ENCODE measurements at regions not wholly inside any gene's neighbourhood (a gene's known extent, or its start where the extent isn't known, plus 50 kb on each side); places are given as distances from the start of the nearest gene placed in this dataset.

DNA sequence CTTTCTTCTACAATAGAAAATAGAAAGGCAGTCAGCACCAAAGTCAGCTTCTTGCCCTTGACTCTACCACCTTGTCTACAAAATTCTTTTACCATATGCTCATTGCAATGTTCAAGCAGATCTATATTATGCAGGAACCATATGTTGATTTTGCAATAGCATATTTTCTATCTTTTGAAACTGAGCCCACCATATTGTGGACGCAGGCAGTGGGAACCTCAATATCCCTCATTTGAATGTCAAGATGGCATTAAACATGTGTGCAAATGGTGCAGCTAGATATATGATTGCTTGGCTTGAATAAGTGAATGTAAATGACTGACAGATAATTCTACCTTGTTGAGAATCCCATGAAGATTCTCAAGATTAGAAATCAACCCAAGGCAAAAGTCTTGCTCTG is 412.7 kb upstream of the FSHR start:
- DNase-seq (ENCODE audit: extremely low spot score, insufficient read length, low read depth) = no peak

DNA sequence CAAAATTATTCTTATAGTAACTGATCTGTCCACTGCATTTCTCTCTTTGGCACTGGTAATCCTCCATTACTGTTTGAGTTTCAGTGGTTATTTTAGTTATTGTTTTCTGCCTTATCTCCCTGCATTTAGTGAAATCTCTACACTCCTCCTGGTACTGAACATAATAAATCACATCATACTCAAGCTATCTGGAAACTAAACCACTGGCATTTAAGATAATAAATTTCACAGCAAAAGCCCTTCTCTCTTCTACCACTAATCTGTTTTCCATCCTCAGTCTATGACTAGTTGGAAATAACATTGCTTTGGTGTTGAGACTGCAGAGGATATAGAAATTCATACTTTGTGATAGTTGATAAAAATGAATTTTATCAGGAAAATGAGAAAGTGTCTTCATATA is 399.3 kb upstream of the FSHR start:
- FAIRE-seq = no peak
- no peak for DNase-seq (ENCODE audit: extremely low spot score, insufficient read length, low read depth)

More for the DNA sequence above, 412.7 kb upstream of the FSHR start:
- no peak for FAIRE-seq

DNA sequence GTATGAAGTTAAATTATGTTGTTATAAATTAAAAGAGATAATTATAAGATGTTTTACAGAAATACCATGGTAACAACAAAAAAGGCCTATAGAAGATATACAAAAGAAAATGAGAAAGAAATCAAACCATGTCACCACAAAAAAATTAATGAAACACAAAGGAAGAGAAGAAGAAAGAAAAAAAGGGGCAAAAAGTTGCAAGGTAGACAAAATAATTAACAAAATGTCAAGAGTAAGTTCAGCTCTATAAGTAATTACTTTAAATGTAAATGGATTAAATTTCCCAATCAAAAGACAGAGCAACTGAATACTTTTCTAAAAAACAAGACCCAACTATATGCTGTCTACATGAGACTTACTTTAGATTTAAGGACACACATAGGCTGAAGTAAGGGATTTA is 378.4 kb upstream of the FSHR start:
- FAIRE-seq (no peak), DNase-seq (ENCODE audit: extremely low spot score, insufficient read length, low read depth) (no peak)

DNA sequence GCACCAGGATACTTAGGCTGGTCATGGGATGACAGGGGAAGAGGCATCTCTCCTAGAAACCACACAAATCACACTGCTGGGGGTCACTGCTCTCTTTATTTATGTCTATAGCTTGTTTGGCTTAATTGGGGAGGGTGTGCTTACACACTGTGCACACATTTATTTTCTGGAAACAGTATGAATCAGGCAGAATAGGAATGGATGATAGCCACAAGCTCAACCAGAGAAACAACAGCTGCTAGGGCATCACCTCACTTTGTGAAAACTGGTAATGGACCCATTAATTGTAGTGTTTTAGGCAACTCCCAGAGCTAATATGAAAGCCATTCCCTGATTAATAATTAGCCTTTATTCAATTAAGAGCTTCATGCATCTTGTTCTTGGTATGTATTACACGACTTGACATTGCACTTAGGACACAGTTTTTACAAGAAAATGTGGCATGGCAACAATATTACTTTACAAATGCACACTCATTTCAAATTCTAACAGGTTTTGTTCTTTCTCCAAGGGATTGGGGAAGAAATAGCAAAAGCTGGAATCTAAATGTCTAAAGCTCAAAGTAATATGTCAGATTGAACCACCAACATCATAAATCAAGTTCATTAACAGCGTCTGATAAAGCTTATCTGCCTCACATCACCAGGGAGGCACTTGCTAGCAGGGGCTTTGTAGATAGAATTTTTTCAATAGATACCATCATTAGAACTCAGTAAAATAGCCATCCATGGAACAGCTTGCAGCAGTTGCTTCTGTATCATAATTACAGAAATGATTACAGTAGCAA is 361.9 kb upstream of the FSHR start:
- FAIRE-seq = no peak
- no peak for DNase-seq (ENCODE audit: extremely low spot score, insufficient read length, low read depth)

DNA sequence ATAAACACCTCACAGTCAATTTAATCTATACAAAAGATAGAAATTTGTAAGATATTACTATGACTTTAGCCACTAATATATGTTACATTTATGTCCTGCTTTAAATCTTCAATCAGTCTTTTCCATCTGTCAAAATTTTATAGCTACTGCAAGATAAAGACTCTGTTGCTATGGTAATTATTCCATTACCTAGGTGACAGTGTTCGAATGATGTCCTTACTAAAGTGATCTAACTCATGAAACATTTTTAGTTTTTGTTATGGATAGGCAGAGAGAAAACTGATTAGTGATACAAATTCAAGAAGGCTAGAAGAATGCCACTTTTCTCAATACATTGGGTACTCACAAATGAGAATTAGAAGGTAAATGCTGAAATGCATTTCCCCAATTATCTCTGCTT is 359.9 kb upstream of the FSHR start:
- DNase-seq (ENCODE audit: extremely low spot score, insufficient read length, low read depth) = no peak
- FAIRE-seq = no peak

DNA sequence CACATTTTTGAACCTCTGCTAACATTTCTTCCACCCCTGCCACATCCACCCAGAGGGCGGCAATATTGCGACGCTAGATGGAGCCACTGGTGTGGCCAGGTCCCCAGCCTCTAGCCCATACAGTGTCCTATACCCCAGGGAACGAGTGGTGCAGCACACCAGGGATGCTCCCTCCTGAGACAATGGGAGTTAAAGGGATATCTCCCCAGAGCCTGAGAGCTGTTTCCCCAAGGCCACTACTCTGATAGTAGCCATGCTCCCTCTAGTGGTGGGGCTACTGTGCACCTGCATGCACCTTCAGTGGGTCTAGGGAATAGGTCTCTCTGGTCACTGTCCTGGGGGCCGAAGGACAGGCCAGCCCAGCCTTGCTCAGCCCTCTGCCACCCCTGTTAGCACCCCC is 336.4 kb upstream of the FSHR start:
- no peak for FAIRE-seq
- DNase-seq (ENCODE audit: extremely low spot score, insufficient read length, low read depth) = peak; percentile 0

DNA sequence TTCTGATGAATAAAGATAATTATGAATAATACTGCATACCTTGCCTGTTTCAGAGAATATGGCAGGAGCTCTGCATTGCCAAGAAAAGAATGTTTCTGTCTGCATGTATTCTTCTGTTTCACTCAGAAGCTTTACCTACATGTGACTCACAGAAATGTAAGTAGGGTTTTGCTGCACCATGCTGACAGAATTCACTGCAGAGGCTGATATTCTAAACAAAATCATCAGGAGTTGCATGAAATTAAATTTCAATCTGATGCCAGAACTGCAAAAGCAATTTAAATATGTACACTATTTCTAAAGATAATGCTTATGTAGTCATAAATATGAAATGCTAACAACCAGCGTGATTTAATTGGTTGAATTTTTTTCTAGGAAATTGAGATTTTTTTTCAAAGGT is 332.8 kb upstream of the FSHR start:
- FAIRE-seq (no peak), DNase-seq (ENCODE audit: extremely low spot score, insufficient read length, low read depth) (no peak)

DNA sequence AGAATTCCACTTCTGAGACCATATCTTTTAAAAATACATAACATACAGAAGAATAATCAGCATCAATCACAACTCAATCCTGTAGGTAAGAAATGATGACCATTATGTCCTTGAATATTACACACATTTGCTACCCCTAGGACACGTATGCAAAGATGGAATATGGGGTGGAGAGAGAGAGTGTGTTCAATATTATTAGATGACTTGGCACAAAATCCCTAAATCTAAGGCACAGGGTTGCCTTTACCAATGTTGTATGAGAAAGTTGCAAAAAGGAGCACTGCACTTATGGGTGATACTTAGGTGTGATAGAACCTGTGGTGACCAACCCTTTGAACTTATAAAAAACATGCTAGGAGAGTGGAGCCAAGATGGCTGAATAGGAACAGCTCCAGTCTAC is 326.2 kb upstream of the FSHR start:
- DNase-seq (ENCODE audit: extremely low spot score, insufficient read length, low read depth) = no peak
- no peak for FAIRE-seq

DNA sequence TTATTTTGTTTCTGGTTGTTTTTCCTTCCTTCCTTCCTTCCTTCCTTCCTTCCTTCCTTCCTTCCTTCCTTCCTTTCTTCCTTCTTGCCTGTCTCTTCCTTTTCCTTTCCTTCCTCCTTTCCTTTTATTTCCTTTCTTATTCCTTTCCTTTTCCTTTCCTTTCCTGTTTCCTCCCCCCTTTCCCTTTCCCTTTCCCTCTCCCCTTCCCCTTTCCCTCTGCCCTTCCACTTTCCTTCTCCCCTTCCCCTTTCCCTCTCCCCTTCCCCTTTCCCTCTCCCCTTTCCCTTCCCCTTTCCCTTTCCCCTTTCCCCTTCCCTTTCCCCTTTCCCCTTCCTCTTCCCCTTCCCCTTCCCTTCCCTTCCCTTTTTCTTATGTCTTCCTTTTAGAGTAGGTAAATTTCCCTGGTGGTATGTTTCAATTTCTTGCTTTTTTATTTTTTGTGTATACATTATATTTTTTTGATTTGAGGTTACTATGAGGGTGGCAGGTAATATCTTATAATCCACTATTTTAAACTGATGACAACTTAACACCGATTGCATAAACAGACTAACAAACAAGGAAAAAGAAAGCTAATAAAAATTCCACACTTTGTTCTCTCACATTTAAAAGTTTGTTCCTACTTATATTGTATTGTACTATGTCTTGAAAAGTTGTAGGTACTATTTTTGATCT is 311.0 kb upstream of the FSHR start:
- no peak for FAIRE-seq
- DNase-seq (ENCODE audit: extremely low spot score, insufficient read length, low read depth) = no peak

DNA sequence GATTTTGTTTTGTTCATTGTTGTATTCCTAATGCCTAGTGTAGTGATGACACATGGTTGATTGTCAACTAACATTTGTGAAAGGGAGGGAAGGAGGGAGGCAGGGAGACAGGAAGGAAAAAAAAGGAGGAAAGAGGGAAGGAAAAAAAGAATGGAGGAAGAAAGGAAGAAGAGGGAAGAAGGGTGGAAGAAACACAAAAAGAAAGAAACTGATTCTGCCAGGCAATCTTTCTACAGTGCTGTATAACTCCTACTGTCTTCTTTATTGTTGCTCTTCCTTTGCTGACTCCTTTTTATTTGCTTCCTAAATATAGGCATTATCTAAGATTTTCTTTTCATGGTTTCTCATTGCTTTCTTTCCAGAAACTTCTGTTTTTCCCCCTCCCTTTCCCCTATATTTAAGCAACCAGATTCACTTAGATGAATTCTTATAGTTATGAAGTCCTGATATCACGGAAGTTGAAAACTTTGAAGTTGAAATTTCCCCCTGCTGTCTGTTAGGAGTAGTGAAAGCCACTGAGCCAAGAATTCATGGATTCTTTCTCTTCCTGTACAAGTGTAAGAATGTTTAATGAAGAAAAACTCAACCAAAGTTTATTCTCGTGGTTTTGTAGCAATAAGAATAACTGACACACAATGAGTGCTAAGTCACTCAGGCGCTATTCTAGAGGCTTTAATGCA is 305.1 kb upstream of the FSHR start:
- FAIRE-seq (no peak), DNase-seq (ENCODE audit: extremely low spot score, insufficient read length, low read depth) (no peak)

DNA sequence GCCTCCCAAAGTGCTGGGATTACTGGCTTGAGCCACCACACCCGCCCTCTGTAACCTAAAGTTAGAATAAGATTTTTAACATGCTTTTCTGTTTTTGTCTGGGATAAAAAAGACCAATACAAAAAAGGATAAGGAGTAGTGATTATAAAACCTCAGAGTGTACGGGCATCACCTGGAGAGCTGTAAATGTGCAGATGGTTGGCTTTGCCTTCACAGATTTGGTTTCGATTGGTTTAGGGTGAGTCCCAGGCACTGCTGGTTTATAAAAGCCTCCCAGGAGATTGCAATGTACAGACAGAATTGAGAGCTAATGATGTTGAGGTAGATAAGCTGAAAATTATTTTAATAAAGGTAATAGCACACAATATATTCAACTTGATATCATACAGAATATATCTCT is 289.7 kb upstream of the FSHR start:
- DNase-seq (ENCODE audit: extremely low spot score, insufficient read length, low read depth) = no peak
- no peak for FAIRE-seq

DNA sequence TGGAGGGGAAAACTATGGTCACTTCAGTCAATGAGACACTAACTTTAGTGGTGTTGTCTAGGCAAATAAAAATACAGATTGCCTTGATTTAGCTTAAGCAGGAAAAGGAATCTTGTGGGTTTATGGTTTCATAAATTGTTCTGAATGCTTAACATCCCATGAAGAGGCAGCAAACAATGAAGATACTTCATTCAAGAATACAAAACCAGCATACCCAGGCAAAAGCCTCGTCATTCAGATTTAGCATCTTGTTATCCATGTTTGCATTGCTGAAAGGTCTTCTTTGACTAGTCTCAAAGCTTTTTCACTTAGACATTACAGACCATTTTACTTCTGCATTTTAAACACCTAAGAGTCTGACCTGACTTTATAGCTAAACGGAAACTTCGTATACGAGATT is 272.7 kb upstream of the FSHR start:
- FAIRE-seq (no peak), DNase-seq (ENCODE audit: extremely low spot score, insufficient read length, low read depth) (no peak)

DNA sequence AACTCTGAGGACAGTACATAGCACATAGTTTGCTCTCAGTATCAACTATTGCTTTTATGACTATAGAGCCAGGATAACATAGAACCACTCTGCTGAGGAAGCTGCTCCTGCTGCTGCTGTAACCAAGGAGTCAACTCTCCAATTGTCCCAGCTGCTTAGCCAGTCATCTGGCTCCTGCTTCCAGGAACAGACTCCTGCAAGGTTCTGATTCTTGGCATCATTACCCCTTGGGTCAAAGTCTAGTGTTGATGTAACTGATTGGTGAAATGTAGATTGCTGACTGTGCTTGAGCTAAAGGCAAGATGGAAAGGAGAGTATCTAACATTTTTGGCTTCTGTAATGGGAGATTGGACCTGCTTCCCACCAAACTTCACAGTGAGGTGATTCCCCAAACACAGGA is 261.9 kb upstream of the FSHR start:
- no peak for FAIRE-seq

DNA sequence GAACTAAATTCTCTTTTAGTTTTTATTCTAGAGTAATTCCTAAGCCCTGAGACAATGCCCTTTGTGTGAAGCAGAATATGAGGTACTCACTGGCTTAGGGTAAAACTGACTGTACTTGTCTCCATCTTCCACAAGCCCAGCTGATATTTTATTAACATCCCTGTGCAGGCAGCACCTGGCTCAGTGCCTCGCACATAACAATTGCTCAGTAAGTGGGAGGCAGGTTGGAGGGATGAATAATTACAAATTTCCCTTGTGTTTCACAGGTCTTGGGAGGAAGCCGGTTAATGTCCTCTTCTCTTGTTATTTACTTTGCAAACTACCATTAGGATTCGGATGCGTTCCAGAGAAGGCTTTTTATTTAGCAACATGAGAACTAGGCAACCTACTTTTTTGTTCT is 249.8 kb upstream of the FSHR start:
- FAIRE-seq (no peak), DNase-seq (ENCODE audit: extremely low spot score, insufficient read length, low read depth) (no peak)

More for the DNA sequence above, 261.9 kb upstream of the FSHR start:
- no peak for DNase-seq (ENCODE audit: extremely low spot score, insufficient read length, low read depth)

DNA sequence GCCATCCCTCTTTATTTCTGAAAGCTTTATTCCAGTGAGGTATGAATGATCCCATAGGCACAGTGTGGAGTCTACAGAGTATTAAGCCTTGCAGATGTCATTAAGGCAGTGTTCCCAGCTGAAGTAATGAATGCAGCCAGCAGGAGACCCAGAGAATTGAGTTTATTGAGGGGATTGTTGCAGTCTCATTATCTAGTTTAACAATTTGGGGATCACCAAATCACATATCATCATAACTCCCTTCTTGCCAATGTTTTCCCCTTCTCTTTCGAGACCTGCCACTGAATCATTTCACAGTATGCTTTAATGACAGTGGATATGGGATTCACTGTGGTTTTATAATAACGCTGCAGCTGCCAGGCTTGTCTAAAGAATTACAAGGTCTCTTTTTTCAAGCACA is 249.3 kb upstream of the FSHR start:
- FAIRE-seq = no peak

DNA sequence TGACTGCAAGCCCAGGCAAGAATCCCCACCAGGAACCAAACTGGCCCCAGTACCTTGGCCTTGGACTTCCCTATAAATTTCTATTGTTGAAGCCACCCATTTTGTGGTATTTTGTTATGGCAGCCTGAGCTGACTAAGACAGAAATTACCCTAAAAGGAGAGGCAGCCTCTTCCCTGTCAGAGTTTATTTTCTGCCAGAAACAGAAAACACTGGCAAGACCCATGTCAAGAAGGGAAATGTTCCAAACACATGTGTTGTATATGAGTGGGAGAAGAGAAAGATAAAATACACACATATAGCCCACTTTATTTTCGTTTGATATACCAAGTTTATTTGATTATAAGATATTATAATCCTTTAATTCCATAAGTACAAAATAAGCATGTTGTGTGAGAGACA is 225.1 kb upstream of the FSHR start:
- no peak for DNase-seq (ENCODE audit: extremely low spot score, insufficient read length, low read depth)
- no peak for FAIRE-seq

More for the DNA sequence above, 249.3 kb upstream of the FSHR start:
- no peak for DNase-seq (ENCODE audit: extremely low spot score, insufficient read length, low read depth)

DNA sequence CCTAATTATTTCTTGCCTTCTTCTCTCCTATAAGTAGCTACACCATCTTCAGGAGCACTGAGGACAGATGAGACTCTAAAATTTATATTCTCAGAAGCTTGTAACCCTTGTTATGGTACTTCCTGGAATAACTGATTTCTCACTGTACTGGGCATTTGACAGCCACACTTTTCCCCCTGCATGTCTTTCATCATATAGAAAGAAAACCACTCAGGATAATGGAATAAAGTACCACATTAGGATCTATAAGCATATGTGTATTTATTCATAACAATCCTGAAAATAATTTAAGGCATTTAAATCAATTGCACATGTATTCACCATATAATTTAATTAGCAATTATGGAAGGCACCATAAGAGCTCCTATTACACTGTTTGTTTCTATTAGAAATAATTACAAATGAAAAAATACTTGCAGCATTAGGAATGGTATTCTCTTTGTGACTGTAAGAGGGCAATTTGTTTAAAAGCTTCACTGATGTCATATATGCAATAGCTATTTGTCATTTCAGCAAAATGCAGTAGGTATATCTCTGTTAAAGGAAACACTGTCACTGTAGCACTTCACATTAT is 216.9 kb upstream of the FSHR start:
- FAIRE-seq = no peak

DNA sequence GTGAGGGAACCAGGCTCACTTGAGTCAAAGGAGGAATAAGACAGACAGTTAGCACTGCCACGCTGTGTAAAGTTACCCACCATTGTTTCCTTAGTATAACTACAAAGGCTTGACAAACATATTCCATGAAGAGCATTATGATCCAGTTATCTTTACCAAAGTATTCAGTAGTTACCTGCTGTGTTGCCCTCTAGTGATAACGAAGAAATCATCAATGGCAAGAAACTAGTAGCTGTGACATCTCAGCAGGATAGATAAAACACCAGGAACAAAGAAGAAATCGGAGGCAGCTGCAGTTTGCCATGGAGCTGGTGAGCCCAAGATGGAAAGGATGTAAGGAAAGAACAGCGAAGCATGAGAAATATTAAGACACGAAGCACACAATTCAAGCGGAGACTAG is 215.3 kb upstream of the FSHR start:
- no peak for FAIRE-seq
- no peak for DNase-seq (ENCODE audit: extremely low spot score, insufficient read length, low read depth)

More for the DNA sequence above, 216.9 kb upstream of the FSHR start:
- no peak for DNase-seq (ENCODE audit: extremely low spot score, insufficient read length, low read depth)

DNA sequence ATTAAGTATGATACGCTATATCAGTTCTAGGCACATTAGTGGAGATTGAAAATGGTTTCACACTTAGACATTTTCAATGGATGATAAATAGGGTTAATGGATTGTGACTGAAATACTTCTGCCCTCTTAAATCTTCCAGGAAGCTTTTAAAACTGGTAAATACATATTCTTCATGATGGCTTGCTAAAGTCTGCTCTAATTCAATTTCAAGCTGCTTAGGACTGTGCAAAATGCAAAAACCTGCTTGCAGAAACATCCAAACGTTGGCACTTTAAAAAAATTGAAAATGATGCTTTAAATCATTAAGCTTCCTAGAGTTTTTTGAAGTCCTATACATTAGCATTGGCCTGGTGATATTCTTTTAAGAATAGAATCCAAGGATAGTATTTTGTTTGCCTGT is 214.8 kb upstream of the FSHR start:
- DNase-seq (ENCODE audit: extremely low spot score, insufficient read length, low read depth) (no peak), FAIRE-seq (no peak)

DNA sequence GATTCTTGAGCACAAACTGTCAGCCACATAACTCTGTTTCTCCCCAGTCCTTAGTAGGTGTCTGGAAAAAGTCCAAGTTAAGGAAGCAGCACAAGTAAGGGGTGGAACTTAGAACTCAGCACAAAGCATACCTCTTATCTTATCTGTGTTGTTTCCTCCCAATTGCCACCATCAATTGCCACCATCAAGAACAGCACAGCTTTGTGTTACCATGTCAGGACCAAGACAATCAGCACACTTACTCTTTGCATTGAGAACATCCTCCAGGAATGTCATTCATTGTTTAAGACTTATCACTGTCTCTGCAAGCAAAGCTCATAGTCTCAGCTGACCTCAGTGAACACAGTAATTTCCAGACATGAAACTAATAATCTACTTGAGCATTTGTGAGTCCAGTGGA is 212.7 kb upstream of the FSHR start:
- no peak for DNase-seq (ENCODE audit: extremely low spot score, insufficient read length, low read depth)
- FAIRE-seq = no peak

DNA sequence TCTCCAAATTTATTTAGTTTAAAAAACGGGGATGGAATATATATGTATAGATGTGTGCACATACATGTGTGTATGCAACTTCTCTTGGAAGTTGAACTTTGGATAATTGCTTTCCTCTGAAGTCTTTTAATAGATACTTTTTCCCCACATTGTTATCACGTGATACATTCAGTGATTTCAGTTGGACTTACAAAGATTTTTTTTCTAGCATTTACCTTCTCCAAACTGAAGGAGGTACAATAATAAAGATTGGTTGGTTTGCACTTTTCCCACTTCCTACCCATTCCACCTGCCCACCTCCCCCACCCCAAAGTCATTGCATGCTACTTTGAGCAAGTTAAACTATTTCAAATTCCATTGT is 206.1 kb upstream of the FSHR start:
- DNase-seq (ENCODE audit: extremely low spot score, insufficient read length, low read depth) (no peak), FAIRE-seq (no peak)

Measured in GM18507 (cell line).